Thymus (tissue), 11 donors: ENCODE measurements at regions not wholly inside any gene's neighbourhood (a gene's known extent, or its start where the extent isn't known, plus 50 kb on each side); places are given as distances from the start of the nearest gene placed in this dataset.

ENCODE experiments used
- DNase-seq, 9 donors: peaks; one replicate each; pipeline ENCODE4 v3.0.0-alpha.2; 2013; ENCODE audit warnings: low spot score in 9 of 9, low read depth in 6 of 9, missing footprints in 1 of 9
- H3K27ac ChIP-seq, 2 donors: one replicate each; pipeline ENCODE4 v1.5.1; 2013; ENCODE audit warnings: control low read depth in 1 of 2, low read depth in 1 of 2, low read length in 1 of 2, mild to moderate bottlenecking in 1 of 2, moderate library complexity in 1 of 2
- H3K27me3 ChIP-seq, 2 donors: one replicate each; pipeline ENCODE4 v1.5.1; 2013; ENCODE audit warnings: low read length in 1 of 2; ENCODE audit not compliant: control insufficient read depth in 2 of 2, insufficient read depth in 1 of 2
- H3K36me3 ChIP-seq, 2 donors: one replicate each; pipeline ENCODE4 v1.5.1; 2013; ENCODE audit warnings: low read length in 1 of 2, mild to moderate bottlenecking in 1 of 2, moderate library complexity in 1 of 2; ENCODE audit not compliant: control insufficient read depth in 2 of 2, insufficient read depth in 2 of 2
- H3K4me1 ChIP-seq, 2 donors: one replicate each; pipeline ENCODE4 v1.5.1; 2013; ENCODE audit warnings: low read length in 2 of 2; ENCODE audit not compliant: control insufficient read depth in 2 of 2, insufficient read depth in 2 of 2
- H3K4me3 ChIP-seq, 2 donors: one replicate each; pipeline ENCODE4 v1.5.1; 2013; ENCODE audit warnings: low read length in 2 of 2, control low read depth in 1 of 2, mild to moderate bottlenecking in 1 of 2
- H3K9me3 ChIP-seq, 2 donors: one replicate each; pipeline ENCODE4 v1.5.1; 2013; ENCODE audit warnings: low read length in 1 of 2, mild to moderate bottlenecking in 1 of 2; ENCODE audit not compliant: control insufficient read depth in 2 of 2, insufficient read depth in 1 of 2
- WGBS: extraction: QIAGEN DNeasy Blood & Tissue Kit; methylation state at CpG from one replicate; pipeline ENCODE4 v1.1.7; 2013; 5-methylcytosine and 5-hydroxymethylcytosine counted together
- donor health status: healthy.

DNA sequence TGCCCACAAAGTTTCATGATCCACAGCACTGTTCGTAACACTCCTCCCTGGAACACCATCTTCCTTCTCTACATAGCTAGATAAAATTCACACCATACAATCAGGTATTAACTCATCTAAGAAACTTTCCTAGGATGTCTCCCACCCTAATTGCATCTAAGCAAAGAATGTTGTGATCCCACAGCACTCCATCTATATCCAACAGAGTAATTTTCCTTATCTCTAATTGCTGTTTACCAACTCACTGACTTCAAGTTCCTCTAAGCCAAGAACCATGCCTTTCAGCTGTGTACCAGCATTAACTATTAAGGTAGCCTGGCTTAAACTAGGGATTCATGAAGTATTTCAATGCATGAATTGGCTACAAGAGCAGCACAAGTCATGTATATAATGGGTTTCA, 114.2 kb downstream of the SIPA1L2 start:
- Histone ChIP-seq H3K27me3 (no peaks in the 10 kb centered on the region), H3K4me1 (no peaks in the 10 kb centered on the region), H3K36me3 (no peaks in the 10 kb centered on the region), H3K4me3 (no peak overlapping the region), H3K9me3 (no peaks in the 10 kb centered on the region), H3K27ac (no peak overlapping the region)
- 98% methylated on average over 1 of the region's 1 CpG for WGBS
- no peak for DNase-seq

DNA sequence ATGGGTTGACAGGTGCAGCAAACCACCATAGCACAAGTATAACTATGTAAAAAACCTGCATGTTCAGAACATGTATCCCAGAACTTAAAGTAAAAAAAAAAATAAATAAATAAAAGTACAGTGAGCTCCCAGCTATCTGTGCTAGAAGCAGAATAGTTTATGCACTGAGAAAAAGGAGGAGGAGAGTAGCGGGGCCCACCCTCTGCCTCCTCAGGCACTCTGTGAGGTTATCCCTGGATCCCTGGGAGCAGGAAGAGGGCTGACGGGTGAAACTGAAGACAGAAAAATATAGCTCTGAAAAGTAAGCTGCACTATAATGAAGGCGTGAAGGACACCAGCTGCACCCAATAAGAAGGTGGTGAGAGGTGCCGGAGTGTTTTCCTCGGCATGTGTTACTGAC, 117.2 kb downstream of the SIPA1L2 start:
- Histone ChIP-seq H3K36me3 (no peaks in the 10 kb centered on the region), H3K4me1 (no peaks in the 10 kb centered on the region), H3K27me3 (no peaks in the 10 kb centered on the region), H3K4me3 (no peak overlapping the region), H3K9me3 (no peaks in the 10 kb centered on the region), H3K27ac (no peak overlapping the region)
- 97% methylated on average over 5 of the region's 5 CpGs for WGBS
- no peak for DNase-seq

DNA sequence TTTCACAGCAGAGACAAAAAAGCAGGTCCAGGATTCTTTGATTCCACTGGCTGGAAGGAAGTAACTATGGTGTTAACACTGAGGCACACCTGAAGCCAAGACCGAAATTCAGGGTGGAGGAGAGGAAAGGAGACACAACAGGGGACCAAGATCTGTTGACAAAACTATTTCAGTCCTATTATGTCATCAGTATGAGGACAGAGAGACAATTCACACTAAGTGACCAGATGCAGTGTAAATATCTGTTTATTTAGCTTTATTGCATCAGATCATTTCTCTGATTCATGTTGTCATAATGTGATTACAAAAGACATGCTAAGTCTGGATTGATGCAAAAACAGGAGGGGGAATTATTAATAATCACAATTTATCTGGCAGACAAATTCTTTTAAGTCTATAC, 118.8 kb downstream of the SIPA1L2 start:
- no peak overlapping the region for H3K27ac ChIP-seq
- WGBS, result 94% methylated on average over 1 of the region's 1 CpG
- no peak for DNase-seq
- no peaks in the 10 kb centered on the region for H3K9me3 ChIP-seq
- no peaks in the 10 kb centered on the region for H3K4me1 ChIP-seq
- no peaks in the 10 kb centered on the region for H3K36me3 ChIP-seq
- no peaks in the 10 kb centered on the region for H3K27me3 ChIP-seq
- no peak overlapping the region for H3K4me3 ChIP-seq

- Histone ChIP-seq H3K36me3 (no peaks in the 10 kb centered on the region), H3K27me3 (no peaks in the 10 kb centered on the region), H3K9me3 (no peaks in the 10 kb centered on the region), H3K4me3 (no peak overlapping the region), H3K27ac (no peak overlapping the region), H3K4me1 (no peaks in the 10 kb centered on the region)
- 95% methylated on average over 6 of the region's 6 CpGs for WGBS
- DNase-seq, result no peak
Measured at GRCh38 chr1:232510367-232511110, 119.4 kb downstream of the SIPA1L2 start.

DNA sequence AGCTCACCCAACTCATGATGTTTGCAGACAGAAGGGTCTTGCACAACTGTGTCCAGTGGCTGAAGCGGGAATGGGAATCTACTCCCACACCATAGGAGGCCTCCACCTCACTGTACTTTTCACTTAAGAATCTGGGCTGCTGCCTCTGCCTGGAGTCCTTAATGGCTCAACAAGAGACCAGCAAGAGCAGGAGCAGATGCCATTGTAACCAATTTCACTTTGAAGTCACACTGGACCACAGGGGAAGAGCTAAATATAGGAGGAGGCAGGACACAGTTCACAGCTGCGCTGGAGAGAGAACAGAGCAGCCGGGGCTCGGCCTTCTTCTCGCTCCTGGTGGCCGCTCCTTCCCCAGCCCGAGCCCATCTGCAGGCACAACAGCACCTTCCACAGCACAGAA, 120.4 kb downstream of the SIPA1L2 start:
- no peak for DNase-seq
- no peak overlapping the region for H3K27ac ChIP-seq
- H3K4me3 ChIP-seq, result no peak overlapping the region
- H3K27me3 ChIP-seq, result no peaks in the 10 kb centered on the region
- 82% methylated on average over 7 of the region's 7 CpGs for WGBS
- H3K9me3 ChIP-seq, result no peaks in the 10 kb centered on the region
- no peaks in the 10 kb centered on the region for H3K36me3 ChIP-seq
- no peaks in the 10 kb centered on the region for H3K4me1 ChIP-seq

- H3K36me3 ChIP-seq, result no peaks in the 10 kb centered on the region
- no peaks in the 10 kb centered on the region for H3K27me3 ChIP-seq
- DNase-seq, result no peak
- H3K27ac ChIP-seq, result no peak overlapping the region
- no peaks in the 10 kb centered on the region for H3K9me3 ChIP-seq
- WGBS, result 90% methylated on average over 9 of the region's 9 CpGs
- no peaks in the 10 kb centered on the region for H3K4me1 ChIP-seq
- no peak overlapping the region for H3K4me3 ChIP-seq
Measured at GRCh38 chr1:232508130-232508701, 121.7 kb downstream of the SIPA1L2 start.

GRCh38 chr1:232507571-232507970, 122.4 kb downstream of the SIPA1L2 start:
- H3K27me3 ChIP-seq, result no peaks in the 10 kb centered on the region
- no peaks in the 10 kb centered on the region for H3K4me1 ChIP-seq
- no peaks in the 10 kb centered on the region for H3K36me3 ChIP-seq
- H3K9me3 ChIP-seq, result no peaks in the 10 kb centered on the region
- DNase-seq, result no peak
- H3K27ac ChIP-seq, result no peak overlapping the region
- 96% methylated on average over 2 of the region's 2 CpGs for WGBS
- no peak overlapping the region for H3K4me3 ChIP-seq

DNA sequence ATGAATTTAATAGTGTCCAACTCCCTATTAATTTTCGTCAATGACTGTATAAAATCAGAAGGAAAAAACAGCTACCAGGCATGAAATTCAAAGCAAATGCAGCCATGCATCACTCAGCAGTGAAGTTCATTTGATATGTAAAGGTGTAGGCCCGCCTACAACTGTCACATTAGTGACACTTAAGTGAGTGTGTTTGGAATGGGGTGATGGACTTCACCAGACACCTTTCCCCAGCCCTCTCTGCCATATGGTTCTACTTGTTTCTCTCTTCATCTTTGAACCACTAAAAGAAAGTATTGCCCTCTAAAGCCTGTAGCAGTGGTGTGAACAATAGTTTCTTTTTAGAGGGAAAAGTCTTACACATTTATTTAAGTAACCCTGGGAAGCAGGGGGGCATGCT, 124.0 kb downstream of the SIPA1L2 start:
- Histone ChIP-seq H3K4me3 (no peak overlapping the region), H3K9me3 (no peaks in the 10 kb centered on the region), H3K36me3 (no peaks in the 10 kb centered on the region), H3K27me3 (no peaks in the 10 kb centered on the region), H3K4me1 (no peaks in the 10 kb centered on the region), H3K27ac (no peak overlapping the region)
- no peak for DNase-seq
- WGBS, result 92% methylated on average over 2 of the region's 2 CpGs

GRCh38 chr1:232504651-232505050, 125.3 kb downstream of the SIPA1L2 start:
- 98% methylated on average over 4 of the region's 4 CpGs for WGBS
- H3K36me3 ChIP-seq, result no peaks in the 10 kb centered on the region
- H3K4me1 ChIP-seq, result no peaks in the 10 kb centered on the region
- no peak overlapping the region for H3K4me3 ChIP-seq
- no peaks in the 10 kb centered on the region for H3K27me3 ChIP-seq
- no peaks in the 10 kb centered on the region for H3K9me3 ChIP-seq
- H3K27ac ChIP-seq, result no peak overlapping the region
- no peak for DNase-seq
